Suprapubic skin (tissue), 4 donors: ENCODE measurements at regions not wholly inside any gene's neighbourhood (a gene's known extent, or its start where the extent isn't known, plus 50 kb on each side); places are given as distances from the start of the nearest gene placed in this dataset.

ENCODE experiments used
- DNase-seq, 2 donors: peaks; one replicate each; pipeline ENCODE4 v3.0.0-alpha.2; 2019; ENCODE audit warnings: low spot score in 2 of 2
- H3K27ac ChIP-seq: fragments of 200-600 bp; sonication (generic); one replicate; pipeline ENCODE4 v1.5.1; 2019
- H3K27me3 ChIP-seq: fragments of 200-600 bp; sonication (generic); one replicate; pipeline ENCODE4 v1.5.1; 2019
- H3K36me3 ChIP-seq: fragments of 200-600 bp; sonication (generic); one replicate; pipeline ENCODE4 v1.5.1; 2019
- H3K4me1 ChIP-seq: fragments of 200-600 bp; sonication (generic); one replicate; pipeline ENCODE4 v1.5.1; 2019
- H3K4me3 ChIP-seq: fragments of 200-600 bp; sonication (generic); one replicate; pipeline ENCODE4 v1.5.1; 2019; ENCODE audit warnings: mild to moderate bottlenecking
- H3K9me3 ChIP-seq: fragments of 200-600 bp; sonication (generic); one replicate; pipeline ENCODE4 v1.5.1; 2019
- CTCF ChIP-seq, 2 donors: fragments of 200-600 bp in 1 of 2; fragments of 450-650 bp in 1 of 2; sonication (generic) in 1 of 2; IDR thresholded peaks; one replicate each; pipeline ENCODE4 v1.5.1; 2016 to 2019; ENCODE audit warnings: antibody characterized with exemption in 2 of 2, mild to moderate bottlenecking in 1 of 2, moderate library complexity in 1 of 2
- EP300 ChIP-seq: sonication (generic); formaldehyde crosslinking; IDR thresholded peaks from one replicate; pipeline ENCODE4 v1.6.1; 2017; ENCODE audit warnings: antibody characterized with exemption
- POLR2A ChIP-seq, 2 donors: fragments of 450-650 bp; IDR thresholded peaks; one replicate each; pipeline ENCODE4 v1.6.1; 2017; ENCODE audit warnings: antibody characterized with exemption in 2 of 2, mild to moderate bottlenecking in 2 of 2, moderate library complexity in 2 of 2
- POLR2AphosphoS5 ChIP-seq, 3 donors: sonication (generic); formaldehyde crosslinking; IDR thresholded peaks; one replicate each; pipeline ENCODE4 v1.6.1; 2017; ENCODE audit warnings: antibody characterized with exemption in 3 of 3
- WGBS: methylation state at CpG from one replicate; pipeline ENCODE4 v1.1.5; 2018; 5-methylcytosine and 5-hydroxymethylcytosine counted together

- Histone ChIP-seq H3K9me3 (no peaks in the 10 kb centered on the region), H3K4me3 (no peak overlapping the region), H3K27ac (no peak overlapping the region), H3K4me1 (no peaks in the 10 kb centered on the region), H3K36me3 (no peaks in the 10 kb centered on the region), H3K27me3 (peaks cover 30% of the 10 kb centered on the region)
- 65% methylated on average over 10 of the region's 14 CpGs for WGBS
- TF ChIP-seq POLR2AphosphoS5 (IDR thresholded peaks at IDR 0.05): no peak
- no peak for TF ChIP-seq EP300
- TF ChIP-seq POLR2A (IDR thresholded peaks at IDR 0.05): no peak
- TF ChIP-seq CTCF (IDR thresholded peaks at IDR 0.05): no peak
- DNase-seq: no peak
Observed at GRCh38 chr5:3100921-3101551, 349.6 kb upstream of the IRX2 start.

DNA sequence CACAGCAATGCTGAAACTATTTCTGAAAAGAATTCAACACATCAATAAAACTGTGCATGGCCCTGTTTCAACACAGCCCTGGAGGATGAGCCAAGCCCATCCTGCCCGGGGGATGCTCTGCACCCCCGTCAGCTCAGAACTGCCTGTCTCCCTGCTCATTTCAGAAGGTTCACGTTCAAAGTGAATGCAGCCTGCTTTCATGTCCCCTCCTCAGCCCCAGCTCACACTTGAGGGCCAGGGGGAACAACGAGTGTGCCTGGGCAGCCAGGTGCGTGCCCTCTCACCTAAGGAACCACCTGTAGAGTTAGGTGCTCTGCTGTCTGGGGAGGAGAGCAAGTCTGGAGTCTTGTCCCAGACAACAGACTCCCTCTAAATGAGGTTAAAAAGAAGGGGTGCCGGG lies 348.5 kb upstream of the IRX2 start:
- Histone ChIP-seq H3K4me1 (no peaks in the 10 kb centered on the region), H3K4me3 (no peak overlapping the region), H3K27me3 (peaks cover 24% of the 10 kb centered on the region), H3K36me3 (no peaks in the 10 kb centered on the region), H3K27ac (no peak overlapping the region), H3K9me3 (no peaks in the 10 kb centered on the region)
- no peak for DNase-seq
- 61% methylated on average over 6 of the region's 6 CpGs for WGBS
- TF ChIP-seq POLR2AphosphoS5 (IDR thresholded peaks at IDR 0.05): no peak
- TF ChIP-seq CTCF (IDR thresholded peaks at IDR 0.05): no peak
- no peak for TF ChIP-seq POLR2A (IDR thresholded peaks at IDR 0.05)
- no peak for TF ChIP-seq EP300

DNA sequence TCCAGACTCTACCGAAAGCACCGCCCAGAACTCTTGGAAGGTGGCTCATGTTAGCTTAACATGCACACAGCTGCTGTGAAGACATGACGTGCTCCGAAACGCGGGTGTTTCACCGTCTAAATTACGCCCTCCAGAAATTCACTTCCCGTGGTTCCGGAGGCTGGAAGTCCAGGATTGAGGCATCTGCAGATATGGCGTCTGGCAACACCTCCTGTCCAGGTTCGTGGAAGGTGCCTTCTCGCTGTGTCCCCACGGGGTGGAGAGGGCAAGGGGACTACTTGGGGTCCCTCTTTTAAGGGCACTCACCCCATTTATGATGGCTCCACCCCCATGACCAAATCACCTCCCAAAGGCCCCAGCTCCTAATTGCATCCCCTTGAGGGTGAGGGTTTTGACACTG lies 348.0 kb upstream of the IRX2 start:
- no peaks in the 10 kb centered on the region for H3K9me3 ChIP-seq
- no peaks in the 10 kb centered on the region for H3K36me3 ChIP-seq
- 73% methylated on average over 14 of the region's 14 CpGs for WGBS
- H3K27ac ChIP-seq: no peak overlapping the region
- H3K27me3 ChIP-seq: peaks cover 21% of the 10 kb centered on the region
- H3K4me1 ChIP-seq: no peaks in the 10 kb centered on the region
- no peak overlapping the region for H3K4me3 ChIP-seq
- no peak for TF ChIP-seq POLR2A (IDR thresholded peaks at IDR 0.05)
- TF ChIP-seq CTCF (IDR thresholded peaks at IDR 0.05): no peak
- no peak for TF ChIP-seq POLR2AphosphoS5 (IDR thresholded peaks at IDR 0.05)
- TF ChIP-seq EP300: no peak
- DNase-seq: no peak

- WGBS: 66% methylated on average over 4 of the region's 4 CpGs
- H3K4me1 ChIP-seq: no peaks in the 10 kb centered on the region
- no peak overlapping the region for H3K27ac ChIP-seq
Observed at GRCh38 chr5:3098821-3099220, 347.3 kb upstream of the IRX2 start.

DNA sequence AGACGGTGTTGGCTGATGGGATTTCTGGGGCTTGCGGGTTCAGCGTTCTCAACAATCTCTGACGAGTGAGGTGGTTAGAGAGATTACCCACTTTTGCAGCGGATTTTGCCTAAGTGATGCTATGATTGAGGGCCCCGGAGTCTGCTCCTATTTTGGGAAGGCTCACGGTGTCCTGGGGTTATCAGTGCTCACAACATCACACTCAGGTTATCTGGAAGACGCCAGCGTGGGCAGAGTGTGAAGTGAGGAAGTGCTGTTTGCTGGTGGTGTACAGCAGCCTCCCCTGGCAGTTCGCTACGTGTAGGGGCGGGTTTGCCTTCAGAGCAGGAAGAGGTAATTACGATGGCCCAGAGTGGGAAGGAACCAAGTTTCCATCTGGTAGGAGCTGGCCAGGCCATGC lies 341.2 kb upstream of the IRX2 start:
- Histone ChIP-seq H3K9me3 (no peaks in the 10 kb centered on the region), H3K4me3 (no peak overlapping the region), H3K27ac (no peak overlapping the region), H3K36me3 (no peaks in the 10 kb centered on the region), H3K4me1 (no peaks in the 10 kb centered on the region), H3K27me3 (peaks cover 5% of the 10 kb centered on the region)
- WGBS: 79% methylated on average over 11 of the region's 13 CpGs
- DNase-seq: no peak
- no peak for TF ChIP-seq POLR2A (IDR thresholded peaks at IDR 0.05)
- no peak for TF ChIP-seq POLR2AphosphoS5 (IDR thresholded peaks at IDR 0.05)
- no peak for TF ChIP-seq CTCF (IDR thresholded peaks at IDR 0.05)
- TF ChIP-seq EP300: no peak

More at GRCh38 chr5:3098821-3099220, 347.3 kb upstream of the IRX2 start:
- TF ChIP-seq POLR2A (IDR thresholded peaks at IDR 0.05) (no peak), CTCF (IDR thresholded peaks at IDR 0.05) (no peak), EP300 (no peak), POLR2AphosphoS5 (IDR thresholded peaks at IDR 0.05) (no peak)
- DNase-seq: no peak
- Histone ChIP-seq H3K4me3 (no peak overlapping the region), H3K27me3 (peaks cover 21% of the 10 kb centered on the region), H3K9me3 (no peaks in the 10 kb centered on the region), H3K36me3 (no peaks in the 10 kb centered on the region)
